Endothelial cell (in vitro differentiated cells): ENCODE measurements at regions not wholly inside any gene's neighbourhood (a gene's known extent, or its start where the extent isn't known, plus 50 kb on each side); places are given as distances from the start of the nearest gene placed in this dataset.

Source experiments
- DNase-seq: peaks from one replicate; pipeline ENCODE4 v3.0.0; 2021; ENCODE audit warnings: low spot score
- H3K27ac Mint-ChIP-seq: one replicate; pipeline ENCODE4 v1.8.0; 2021; ENCODE audit warnings: mixed read lengths, inconsistent platforms; ENCODE audit not compliant: unreplicated experiment
- H3K27me3 Mint-ChIP-seq: one replicate; pipeline ENCODE4 v1.8.0; 2021; ENCODE audit warnings: mild to moderate bottlenecking, moderate library complexity, mixed read lengths, inconsistent platforms; ENCODE audit not compliant: unreplicated experiment
- H3K36me3 Mint-ChIP-seq: one replicate; pipeline ENCODE4 v1.8.0; 2021; ENCODE audit warnings: mild to moderate bottlenecking, low read depth, mixed read lengths, inconsistent platforms; ENCODE audit not compliant: unreplicated experiment
- H3K4me1 Mint-ChIP-seq: one replicate; pipeline ENCODE4 v1.8.0; 2021; ENCODE audit warnings: mild to moderate bottlenecking, mixed read lengths, inconsistent platforms; ENCODE audit not compliant: unreplicated experiment
- H3K4me3 Mint-ChIP-seq: one replicate; pipeline ENCODE4 v1.8.0; 2021; ENCODE audit warnings: mild to moderate bottlenecking, mixed read lengths, inconsistent platforms; ENCODE audit not compliant: unreplicated experiment
- H3K9me3 Mint-ChIP-seq: one replicate; pipeline ENCODE4 v1.8.0; 2021; ENCODE audit warnings: mixed read lengths, inconsistent platforms; ENCODE audit not compliant: unreplicated experiment
- CTCF ChIP-seq: fragments of 200-600 bp; sonication (generic); IDR thresholded peaks from one replicate; pipeline ENCODE4 v1.5.0; 2021; ENCODE audit warnings: antibody characterized with exemption; ENCODE audit not compliant: unreplicated experiment

- Mint-ChIP-seq H3K36me3 (no peaks in the 10 kb centered on the region), H3K4me1 (no peaks in the 10 kb centered on the region), H3K4me3 (no peak overlapping the region), H3K9me3 (no peaks in the 10 kb centered on the region), H3K27me3 (no peaks in the 10 kb centered on the region), H3K27ac (no peak overlapping the region)
- no peak for TF ChIP-seq CTCF
- no peak for DNase-seq
These were observed 202.6 kb downstream of the VGLL3 start for GRCh38 chr3:86788371-86788770.

- Mint-ChIP-seq H3K27me3 (no peaks in the 10 kb centered on the region), H3K36me3 (no peaks in the 10 kb centered on the region), H3K9me3 (no peaks in the 10 kb centered on the region), H3K4me3 (no peak overlapping the region), H3K27ac (no peak overlapping the region), H3K4me1 (no peaks in the 10 kb centered on the region)
- DNase-seq = no peak
- TF ChIP-seq CTCF = no peak
These were observed 203.9 kb downstream of the VGLL3 start for GRCh38 chr3:86787091-86787490.

GRCh38 chr3:86785386-86785785 lies 205.6 kb downstream of the VGLL3 start:
- no peak for DNase-seq
- H3K27ac Mint-ChIP-seq = no peak overlapping the region
- no peak overlapping the region for H3K4me3 Mint-ChIP-seq
- no peaks in the 10 kb centered on the region for H3K9me3 Mint-ChIP-seq
- H3K27me3 Mint-ChIP-seq = no peaks in the 10 kb centered on the region
- H3K4me1 Mint-ChIP-seq = no peaks in the 10 kb centered on the region
- no peak for TF ChIP-seq CTCF
- H3K36me3 Mint-ChIP-seq = no peaks in the 10 kb centered on the region

- no peak for TF ChIP-seq CTCF
- no peaks in the 10 kb centered on the region for H3K9me3 Mint-ChIP-seq
- no peak overlapping the region for H3K27ac Mint-ChIP-seq
- H3K4me1 Mint-ChIP-seq = no peaks in the 10 kb centered on the region
- H3K27me3 Mint-ChIP-seq = no peaks in the 10 kb centered on the region
- no peak for DNase-seq
- no peak overlapping the region for H3K4me3 Mint-ChIP-seq
- no peaks in the 10 kb centered on the region for H3K36me3 Mint-ChIP-seq
These were observed 208.1 kb downstream of the VGLL3 start for GRCh38 chr3:86782866-86783265.

- Mint-ChIP-seq H3K36me3 (no peaks in the 10 kb centered on the region), H3K4me1 (no peaks in the 10 kb centered on the region), H3K9me3 (no peaks in the 10 kb centered on the region), H3K27me3 (no peaks in the 10 kb centered on the region), H3K27ac (no peak overlapping the region), H3K4me3 (no peak overlapping the region)
- TF ChIP-seq CTCF = no peak
- no peak for DNase-seq
These were observed 208.7 kb downstream of the VGLL3 start for GRCh38 chr3:86782286-86782685.
